H9 (cell line): ENCODE measurements at regions not wholly inside any gene's neighbourhood (a gene's known extent, or its start where the extent isn't known, plus 50 kb on each side); places are given as distances from the start of the nearest gene placed in this dataset.

Source experiments
- DNase-seq: peaks from one replicate; pipeline ENCODE4 v3.0.0-alpha.2; 2017
- H2AFZ ChIP-seq: one replicate; pipeline ENCODE4 v1.6.1; 2013; ENCODE audit warnings: mild to moderate bottlenecking, low read length, control low read depth, moderate library complexity
- H2AK5ac ChIP-seq: 2 replicates; pipeline ENCODE4 v1.6.1; 2013; ENCODE audit warnings: low read length, control low read depth, mixed read lengths; ENCODE audit not compliant: insufficient read length
- H2BK120ac ChIP-seq: one replicate; pipeline ENCODE4 v1.6.1; 2013; ENCODE audit warnings: low read depth, mild to moderate bottlenecking, low read length, control low read depth, inconsistent platforms; ENCODE audit not compliant: poor library complexity, severe bottlenecking
- H2BK12ac ChIP-seq: 2 replicates; pipeline ENCODE4 v1.6.1; 2013; ENCODE audit warnings: low read length, control low read depth, mixed read lengths, low read depth; ENCODE audit not compliant: insufficient read length
- H2BK15ac ChIP-seq: 2 replicates; pipeline ENCODE4 v1.6.1; 2013; ENCODE audit warnings: low read depth, low read length, control low read depth
- H2BK20ac ChIP-seq: one replicate; pipeline ENCODE4 v1.6.1; 2013; ENCODE audit warnings: low read depth, mild to moderate bottlenecking, low read length, control low read depth, inconsistent platforms; ENCODE audit not compliant: poor library complexity, severe bottlenecking
- H2BK5ac ChIP-seq: 2 replicates; pipeline ENCODE4 v1.6.1; 2013; ENCODE audit warnings: low read length, control low read depth, mixed read lengths; ENCODE audit not compliant: insufficient read length
- H3K14ac ChIP-seq: 2 replicates; pipeline ENCODE4 v1.6.1; 2013; ENCODE audit warnings: low read length, control low read depth; ENCODE audit not compliant: insufficient read depth
- H3K18ac ChIP-seq: 2 replicates; pipeline ENCODE4 v1.6.1; 2013; ENCODE audit warnings: low read depth, mild to moderate bottlenecking, mixed read lengths, low read length, control low read depth; ENCODE audit not compliant: insufficient read length
- H3K23ac ChIP-seq: 2 replicates; pipeline ENCODE4 v1.6.1; 2013; ENCODE audit warnings: low read length, control low read depth, mixed read lengths, low read depth; ENCODE audit not compliant: insufficient read length
- H3K23me2 ChIP-seq: 2 replicates; pipeline ENCODE4 v1.6.1; 2013; ENCODE audit warnings: low read depth, mild to moderate bottlenecking, mixed read lengths, low read length, control low read depth; ENCODE audit not compliant: insufficient read length, poor library complexity, severe bottlenecking
- H3K27ac ChIP-seq: 2 replicates; pipeline ENCODE4 v1.5.1; 2013; ENCODE audit warnings: low read length, control low read depth, mixed read lengths, low read depth; ENCODE audit not compliant: insufficient read length
- H3K27me3 ChIP-seq: 2 replicates; pipeline ENCODE4 v1.6.1; 2013; ENCODE audit warnings: low read length, control low read depth, inconsistent platforms; ENCODE audit not compliant: insufficient read depth
- H3K4ac ChIP-seq: 2 replicates; pipeline ENCODE4 v1.6.1; 2013; ENCODE audit warnings: low read depth, mild to moderate bottlenecking, control low read depth, inconsistent platforms, low read length, moderate library complexity
- H3K4me1 ChIP-seq: 2 replicates; pipeline ENCODE4 v1.6.1; 2013; ENCODE audit warnings: low read length, control low read depth, inconsistent platforms; ENCODE audit not compliant: insufficient read depth
- H3K4me2 ChIP-seq: 2 replicates; pipeline ENCODE4 v1.6.1; 2013; ENCODE audit warnings: low read length, control low read depth, mixed read lengths; ENCODE audit not compliant: insufficient read length, insufficient read depth
- H3K56ac ChIP-seq: 2 replicates; pipeline ENCODE4 v1.6.1; 2013; ENCODE audit warnings: low read depth, mild to moderate bottlenecking, mixed read lengths, low read length, control low read depth; ENCODE audit not compliant: insufficient read length
- H3K79me1 ChIP-seq: 2 replicates; pipeline ENCODE4 v1.6.1; 2013; ENCODE audit warnings: low read depth, mild to moderate bottlenecking, moderate library complexity, low read length, control low read depth, inconsistent platforms; ENCODE audit not compliant: insufficient read depth, poor library complexity, severe bottlenecking
- H3K79me2 ChIP-seq: 2 replicates; pipeline ENCODE4 v1.6.1; 2013; ENCODE audit warnings: low read length, control low read depth, inconsistent platforms; ENCODE audit not compliant: insufficient read depth
- H3K9ac ChIP-seq: 2 replicates; pipeline ENCODE4 v1.6.1; 2013; ENCODE audit warnings: low read length, control low read depth, mixed read lengths; ENCODE audit not compliant: insufficient read length; ENCODE audit errors: extremely low read depth
- H3K9me3 ChIP-seq: one replicate; pipeline ENCODE4 v1.6.1; 2013; ENCODE audit warnings: low read depth, low read length, inconsistent platforms; ENCODE audit not compliant: control insufficient read depth
- H3T11ph ChIP-seq: one replicate; pipeline ENCODE4 v1.6.1; 2013; ENCODE audit warnings: mild to moderate bottlenecking, low read length, control low read depth, inconsistent platforms
- H4K20me1 ChIP-seq: one replicate; pipeline ENCODE4 v1.6.1; 2013; ENCODE audit not compliant: control insufficient read depth, insufficient read length, insufficient read depth
- H4K5ac ChIP-seq: 2 replicates; pipeline ENCODE4 v1.6.1; 2013; ENCODE audit warnings: low read depth, mild to moderate bottlenecking, mixed read lengths, low read length, control low read depth; ENCODE audit not compliant: insufficient read length
- H4K8ac ChIP-seq: replicated peaks from 2 replicates; pipeline ENCODE4 v1.6.1; 2013; ENCODE audit warnings: low read length, control low read depth, mixed read lengths, low read depth; ENCODE audit not compliant: insufficient read length
- H4K91ac ChIP-seq: 2 replicates; pipeline ENCODE4 v1.6.1; 2013; ENCODE audit warnings: low read depth, mild to moderate bottlenecking, moderate library complexity, mixed read lengths, low read length, control low read depth; ENCODE audit not compliant: insufficient read length
- H3K27ac Mint-ChIP-seq, 3 experiments: 2 replicates in 2 of 3; 3 replicates in 1 of 3; pipeline ENCODE4 v1.8.0; 2020 to 2021; ENCODE audit warnings: mixed read lengths in 3 of 3, mild to moderate bottlenecking in 1 of 3, moderate library complexity in 1 of 3
- H3K27me3 Mint-ChIP-seq: 2 replicates; pipeline ENCODE4 v1.8.0; 2021; ENCODE audit warnings: low read depth, mild to moderate bottlenecking, moderate library complexity, mixed read lengths
- H3K36me3 Mint-ChIP-seq, 3 experiments: 2 replicates in 2 of 3; 3 replicates in 1 of 3; pipeline ENCODE4 v1.8.0; 2020 to 2021; ENCODE audit warnings: low read depth in 3 of 3, mixed read lengths in 3 of 3; ENCODE audit not compliant: insufficient read depth in 1 of 3
- H3K4me1 Mint-ChIP-seq, 2 experiments: 2 replicates each; pipeline ENCODE4 v1.8.0; 2020; ENCODE audit warnings: mixed read lengths in 2 of 2
- H3K4me3 Mint-ChIP-seq, 2 experiments: 2 replicates in 1 of 2; 3 replicates in 1 of 2; pipeline ENCODE4 v1.8.0; 2020 to 2021; ENCODE audit warnings: mild to moderate bottlenecking in 2 of 2, mixed read lengths in 2 of 2, moderate library complexity in 1 of 2
- H3K9me3 Mint-ChIP-seq, 2 experiments: 2 replicates in 1 of 2; 3 replicates in 1 of 2; pipeline ENCODE4 v1.8.0; 2020; ENCODE audit warnings: mild to moderate bottlenecking in 2 of 2, mixed read lengths in 2 of 2, moderate library complexity in 1 of 2
- CTCF ChIP-seq: fragments of 200-600 bp; sonication (generic); conservative IDR thresholded peaks from 3 replicates; pipeline ENCODE4 v1.8.0; 2021; ENCODE audit warnings: antibody characterized with exemption, mild to moderate bottlenecking
- WGBS: extraction: QIAGEN DNeasy Blood & Tissue Kit; methylation state at CpG from one replicate; pipeline ENCODE4 v1.1.7; 2013; ENCODE audit warnings: missing lambda C conversion rate, low lambda C conversion rate, mixed read lengths; ENCODE audit not compliant: insufficient read length; ENCODE audit errors: extremely low coverage; 5-methylcytosine and 5-hydroxymethylcytosine counted together

- Histone ChIP-seq H2AFZ (no peak overlapping the region), H2BK12ac (no peak overlapping the region), H2BK120ac (no peak overlapping the region), H3K4me1 (no peaks in the 10 kb centered on the region), H3K56ac (no peak overlapping the region), H3K27ac (no peak overlapping the region), H3K14ac (no peak overlapping the region), H3K79me2 (no peaks in the 10 kb centered on the region), H3K9ac (no peak overlapping the region), H2AK5ac (no peak overlapping the region), H3K79me1 (no peaks in the 10 kb centered on the region), H2BK5ac (no peak overlapping the region), H3K27me3 (no peaks in the 10 kb centered on the region), H3K23me2 (no peaks in the 10 kb centered on the region), H3T11ph (no peak overlapping the region), H3K4me2 (no peak overlapping the region), H4K20me1 (no peaks in the 10 kb centered on the region), H3K18ac (no peak overlapping the region), H3K4ac (no peak overlapping the region), H2BK20ac (no peak overlapping the region), H4K91ac (no peak overlapping the region), H2BK15ac (no peak overlapping the region), H4K5ac (no peak overlapping the region), H4K8ac (no peak overlapping the region), H3K9me3 (no peaks in the 10 kb centered on the region), H3K23ac (no peak overlapping the region)
- H3K27ac Mint-ChIP-seq: no peak overlapping the region
- H3K4me1 Mint-ChIP-seq: peaks cover 0 to 4% of the 10 kb centered on the region in 2 experiments; a peak in 1 of 4 replicates
- no peaks in the 10 kb centered on the region for H3K9me3 Mint-ChIP-seq
- no peaks in the 10 kb centered on the region for H3K36me3 Mint-ChIP-seq
- no peak for TF ChIP-seq CTCF
- no peaks in the 10 kb centered on the region for H3K27me3 Mint-ChIP-seq
- no CpG with 5 or more reads among the region's 3 CpGs for WGBS
- no peak for DNase-seq
- H3K4me3 Mint-ChIP-seq: no peak overlapping the region
Observed at GRCh38 chr16:52149003-52149402, 397.9 kb downstream of the TOX3 start.
